Uterus (tissue), 3 donors: ENCODE measurements at regions not wholly inside any gene's neighbourhood (a gene's known extent, or its start where the extent isn't known, plus 50 kb on each side); places are given as distances from the start of the nearest gene placed in this dataset.
"Not testable (repeated sequence)": the region's sequence is repeated elsewhere in the genome, so short reads cannot be mapped to it uniquely, and the experiment has no call there.

ENCODE experiments used
- DNase-seq, 2 donors: peaks; one replicate each; pipeline ENCODE4 v3.0.0-alpha.2; 2019 to 2020
- H3K27ac ChIP-seq, 2 donors: fragments of 200-600 bp; sonication (generic); 1 replicate in 1 of 2; 2 replicates in 1 of 2; pipeline ENCODE4 v1.5.1; 2016 to 2018
- H3K27me3 ChIP-seq, 2 donors: fragments of 200-600 bp; sonication (generic); one replicate each; pipeline ENCODE4 v1.5.1; 2018 to 2019; ENCODE audit warnings: control low read depth in 1 of 2
- H3K36me3 ChIP-seq, 2 donors: fragments of 200-600 bp; sonication (generic); one replicate each; pipeline ENCODE4 v1.5.1; 2019; ENCODE audit warnings: control low read depth in 1 of 2
- H3K4me1 ChIP-seq, 2 donors: fragments of 200-600 bp; sonication (generic); one replicate each; pipeline ENCODE4 v1.5.1; 2018 to 2019; ENCODE audit warnings: control low read depth in 1 of 2
- H3K4me3 ChIP-seq, 2 donors: fragments of 200-600 bp; sonication (generic); 1 replicate in 1 of 2; 2 replicates in 1 of 2; pipeline ENCODE4 v1.5.1; 2018 to 2019; ENCODE audit warnings: mild to moderate bottlenecking in 1 of 2
- H3K9me3 ChIP-seq, 2 donors: fragments of 200-600 bp; sonication (generic); one replicate each; pipeline ENCODE4 v1.5.1; 2019; ENCODE audit warnings: control low read depth in 1 of 2
- POLR2A ChIP-seq, 2 donors: fragments of 450-650 bp; IDR thresholded peaks; one replicate each; pipeline ENCODE4 v1.6.1; 2016; ENCODE audit warnings: antibody characterized with exemption in 2 of 2, mild to moderate bottlenecking in 1 of 2, moderate library complexity in 1 of 2
- intact Hi-C: fragments of 100-400 bp; cut with DNase I; formaldehyde crosslinking; loops from one replicate; pipeline ENCODE4 v1.15.1; 2023; ENCODE audit warnings: low total_unique reads
- TF ChIP-seq, protein P1 (sequence below), 4 experiments: fragments of 200-600 bp in 2 of 4; fragments of 450-650 bp in 2 of 4; sonication (generic) in 2 of 4; IDR thresholded peaks; one replicate each; pipeline ENCODE4 v1.5.1; 2016 to 2019; ENCODE audit warnings: antibody characterized with exemption in 4 of 4, mild to moderate bottlenecking in 2 of 4, moderate library complexity in 1 of 4
- donor health status: DM: yes; HTN: yes; CAD: no.

DNA sequence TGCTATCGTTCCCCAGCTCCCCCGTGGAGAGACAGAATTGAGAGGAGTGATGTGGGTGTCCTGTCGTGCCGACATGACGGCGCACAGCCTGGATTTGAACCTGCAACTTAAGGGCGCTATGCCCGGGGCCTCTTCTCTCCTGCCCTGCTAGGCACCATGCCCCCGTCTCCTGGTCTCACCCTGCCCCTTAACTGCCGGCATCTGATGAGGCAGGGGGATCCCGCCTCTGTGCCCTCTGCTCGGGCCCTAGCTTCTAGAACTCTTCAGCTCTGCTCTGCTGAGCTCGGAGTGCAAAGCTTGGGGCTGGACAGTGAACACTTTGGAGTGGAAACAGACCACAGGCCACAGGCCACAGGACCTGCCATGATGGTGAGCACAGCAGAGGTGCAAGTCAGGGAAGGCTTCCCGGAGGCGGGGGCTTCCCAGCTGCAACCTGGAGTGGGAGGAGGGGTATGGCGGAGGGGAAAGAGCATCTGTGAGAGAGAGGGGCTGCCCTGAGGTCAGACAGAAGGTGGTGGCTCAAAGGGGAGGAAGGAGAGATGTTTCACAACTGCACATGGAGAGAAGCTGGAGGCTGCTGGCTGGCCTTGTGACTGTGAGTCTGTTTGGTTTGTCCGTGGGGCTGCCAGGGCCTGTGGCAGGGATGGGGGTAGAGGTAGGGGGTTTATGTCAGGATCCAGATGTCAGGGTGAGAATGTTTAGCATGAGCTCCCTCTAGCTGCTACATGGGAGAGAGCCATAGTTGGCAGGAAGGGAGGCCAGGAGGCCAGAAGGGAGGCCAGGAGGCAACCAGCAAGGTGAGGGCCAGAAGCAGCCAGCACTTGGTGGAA is 107.8 kb downstream of the CRLF3 start:
- no peaks in the 10 kb centered on the region for H3K36me3 ChIP-seq
- TF ChIP-seq POLR2A (IDR thresholded peaks at IDR 0.05) = no peak
- TF ChIP-seq, protein P1, sequence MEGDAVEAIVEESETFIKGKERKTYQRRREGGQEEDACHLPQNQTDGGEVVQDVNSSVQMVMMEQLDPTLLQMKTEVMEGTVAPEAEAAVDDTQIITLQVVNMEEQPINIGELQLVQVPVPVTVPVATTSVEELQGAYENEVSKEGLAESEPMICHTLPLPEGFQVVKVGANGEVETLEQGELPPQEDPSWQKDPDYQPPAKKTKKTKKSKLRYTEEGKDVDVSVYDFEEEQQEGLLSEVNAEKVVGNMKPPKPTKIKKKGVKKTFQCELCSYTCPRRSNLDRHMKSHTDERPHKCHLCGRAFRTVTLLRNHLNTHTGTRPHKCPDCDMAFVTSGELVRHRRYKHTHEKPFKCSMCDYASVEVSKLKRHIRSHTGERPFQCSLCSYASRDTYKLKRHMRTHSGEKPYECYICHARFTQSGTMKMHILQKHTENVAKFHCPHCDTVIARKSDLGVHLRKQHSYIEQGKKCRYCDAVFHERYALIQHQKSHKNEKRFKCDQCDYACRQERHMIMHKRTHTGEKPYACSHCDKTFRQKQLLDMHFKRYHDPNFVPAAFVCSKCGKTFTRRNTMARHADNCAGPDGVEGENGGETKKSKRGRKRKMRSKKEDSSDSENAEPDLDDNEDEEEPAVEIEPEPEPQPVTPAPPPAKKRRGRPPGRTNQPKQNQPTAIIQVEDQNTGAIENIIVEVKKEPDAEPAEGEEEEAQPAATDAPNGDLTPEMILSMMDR (IDR thresholded peaks at IDR 0.05) = no peak
- no peak overlapping the region for H3K27ac ChIP-seq
- no peaks in the 10 kb centered on the region for H3K27me3 ChIP-seq
- intact Hi-C loops = no loop called here
- DNase-seq = no peak
- no peaks in the 10 kb centered on the region for H3K4me1 ChIP-seq
- H3K4me3 ChIP-seq = no peak overlapping the region
- H3K9me3 ChIP-seq = no peaks in the 10 kb centered on the region

- H3K27ac ChIP-seq, H3K4me3 ChIP-seq, H3K4me1 ChIP-seq, intact Hi-C loops, H3K9me3 ChIP-seq, DNase-seq, H3K27me3 ChIP-seq, H3K36me3 ChIP-seq: not testable (repeated sequence)
- TF ChIP-seq, protein P1 (IDR thresholded peaks at IDR 0.05) = peak in 3 of 4 experiments; percentile 23 to 30 (median 27)
Measured at GRCh38 chr17:30714825-30715622, 109.5 kb downstream of the CRLF3 start.

- H3K27me3 ChIP-seq, H3K27ac ChIP-seq, H3K9me3 ChIP-seq, H3K4me1 ChIP-seq, intact Hi-C loops, H3K4me3 ChIP-seq, DNase-seq, H3K36me3 ChIP-seq: not testable (repeated sequence)
Measured at GRCh38 chr17:30713805-30714204, 110.7 kb downstream of the CRLF3 start.

GRCh38 chr17:30712859-30713258 is 111.6 kb downstream of the CRLF3 start:
- H3K27me3 ChIP-seq, H3K9me3 ChIP-seq, H3K4me3 ChIP-seq, H3K27ac ChIP-seq, H3K4me1 ChIP-seq, H3K36me3 ChIP-seq, intact Hi-C loops, DNase-seq: not testable (repeated sequence)

DNA sequence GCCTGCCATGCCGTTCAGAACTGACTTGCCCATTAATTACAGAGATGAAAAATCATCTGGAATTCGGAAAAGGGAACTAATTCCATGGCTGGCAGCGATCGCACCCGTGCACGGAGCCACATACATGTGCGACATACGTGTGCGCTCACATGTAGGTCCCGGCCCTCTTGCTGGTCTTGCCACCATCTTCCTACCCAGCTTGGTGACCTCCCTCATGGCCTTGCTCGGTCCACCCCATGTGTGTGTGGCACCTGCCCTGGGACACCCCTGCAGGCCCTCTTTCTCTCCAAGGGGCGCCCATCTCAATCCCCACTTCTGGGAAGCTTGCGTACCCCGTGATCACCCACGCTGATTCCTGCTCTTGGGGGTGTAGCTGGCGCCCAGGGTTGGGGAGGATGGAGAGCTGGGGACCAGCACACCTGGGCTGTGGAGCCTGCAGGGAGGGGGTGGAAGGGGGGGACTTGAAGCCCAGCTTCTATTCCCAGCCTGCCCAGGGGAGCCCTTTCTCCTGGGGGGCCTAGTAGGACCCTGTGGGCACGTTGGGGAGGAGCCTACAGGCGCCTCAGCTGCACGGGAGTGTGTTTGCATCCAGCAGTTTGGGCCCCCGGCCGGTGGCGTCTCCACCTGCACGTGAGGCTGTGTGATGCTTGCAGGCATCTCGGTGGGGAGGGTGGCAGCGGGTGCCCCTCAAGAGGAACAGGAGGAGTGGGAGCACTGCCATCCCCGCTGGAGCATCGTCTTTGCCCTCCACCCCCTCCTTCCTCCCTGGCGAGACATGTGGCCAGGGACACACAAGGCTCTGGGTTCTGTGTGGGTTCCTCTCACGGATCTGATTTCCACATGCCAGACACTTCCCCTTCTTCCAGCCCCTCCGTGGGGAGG is 112.6 kb downstream of the CRLF3 start:
- H3K36me3 ChIP-seq, H3K27me3 ChIP-seq, H3K9me3 ChIP-seq, DNase-seq, H3K4me3 ChIP-seq, H3K4me1 ChIP-seq, intact Hi-C loops, H3K27ac ChIP-seq: not testable (repeated sequence)

DNA sequence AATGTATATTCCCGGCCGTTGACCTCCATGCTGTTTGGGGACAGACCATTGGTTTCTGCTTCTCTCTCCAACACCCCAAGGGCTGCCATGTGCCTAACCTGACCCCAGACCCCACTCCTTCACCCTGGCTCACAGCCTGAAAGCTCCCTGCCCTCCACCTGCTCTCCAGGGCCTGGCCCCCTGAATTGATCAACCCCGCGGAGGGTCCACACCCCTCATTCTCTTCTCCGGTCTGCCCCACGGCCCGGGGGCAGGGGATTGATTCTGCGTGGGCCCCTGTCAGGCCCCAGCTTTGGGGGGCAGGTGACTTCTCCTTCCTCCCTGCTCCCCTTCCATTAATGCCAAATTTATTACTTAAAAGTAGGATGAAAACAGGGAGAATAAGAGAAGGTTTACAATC is 113.3 kb downstream of the CRLF3 start:
- H3K9me3 ChIP-seq, H3K27ac ChIP-seq, H3K4me1 ChIP-seq, H3K27me3 ChIP-seq, DNase-seq, intact Hi-C loops, H3K36me3 ChIP-seq, H3K4me3 ChIP-seq: not testable (repeated sequence)

DNA sequence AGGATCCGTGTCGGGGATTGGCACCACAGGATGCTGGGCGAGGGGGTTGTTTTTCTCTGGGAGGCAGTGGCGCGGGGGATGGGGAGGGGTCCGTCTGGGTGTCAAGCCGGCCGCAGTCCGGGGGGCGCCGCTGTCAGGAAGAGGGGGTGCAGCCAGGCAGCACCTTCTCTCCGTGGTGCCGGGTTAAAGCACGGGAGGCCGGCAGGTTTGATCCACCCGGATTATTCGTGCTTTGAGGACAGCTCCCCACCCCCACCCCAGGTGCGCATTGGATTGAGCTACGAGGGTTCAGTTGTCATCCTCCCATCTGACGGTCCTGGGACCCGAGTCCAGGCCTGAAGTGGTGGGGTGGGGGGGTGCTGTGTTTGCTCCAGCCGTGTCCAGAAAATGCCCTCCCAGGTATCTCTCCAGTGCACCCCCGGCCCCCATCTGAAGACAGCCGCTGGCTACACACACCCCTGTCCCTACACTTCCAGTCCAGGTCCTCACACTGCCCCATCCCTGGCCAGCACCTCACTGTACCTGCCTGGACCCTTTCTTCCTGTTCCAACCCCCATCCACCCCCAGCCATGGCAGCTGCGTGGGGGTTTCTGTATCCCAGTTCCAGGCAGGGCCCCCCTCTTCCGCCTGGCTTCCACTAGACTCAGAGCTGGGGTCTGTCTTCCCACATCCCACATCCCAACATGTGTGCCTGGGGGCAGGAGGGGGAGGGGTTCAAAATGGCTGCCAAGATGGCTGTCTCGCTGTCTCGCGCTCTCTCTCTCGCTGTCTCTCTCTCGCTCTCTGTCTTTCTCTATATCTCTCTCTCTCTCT is 114.0 kb downstream of the CRLF3 start:
- DNase-seq, H3K9me3 ChIP-seq, intact Hi-C loops, H3K36me3 ChIP-seq, H3K27me3 ChIP-seq, H3K4me1 ChIP-seq: not testable (repeated sequence)
- peak overlapping the region; percentile 63 to 93 for H3K4me3 ChIP-seq
- peak overlapping the region in 1 of 2 donors; percentile 75 for H3K27ac ChIP-seq

DNA sequence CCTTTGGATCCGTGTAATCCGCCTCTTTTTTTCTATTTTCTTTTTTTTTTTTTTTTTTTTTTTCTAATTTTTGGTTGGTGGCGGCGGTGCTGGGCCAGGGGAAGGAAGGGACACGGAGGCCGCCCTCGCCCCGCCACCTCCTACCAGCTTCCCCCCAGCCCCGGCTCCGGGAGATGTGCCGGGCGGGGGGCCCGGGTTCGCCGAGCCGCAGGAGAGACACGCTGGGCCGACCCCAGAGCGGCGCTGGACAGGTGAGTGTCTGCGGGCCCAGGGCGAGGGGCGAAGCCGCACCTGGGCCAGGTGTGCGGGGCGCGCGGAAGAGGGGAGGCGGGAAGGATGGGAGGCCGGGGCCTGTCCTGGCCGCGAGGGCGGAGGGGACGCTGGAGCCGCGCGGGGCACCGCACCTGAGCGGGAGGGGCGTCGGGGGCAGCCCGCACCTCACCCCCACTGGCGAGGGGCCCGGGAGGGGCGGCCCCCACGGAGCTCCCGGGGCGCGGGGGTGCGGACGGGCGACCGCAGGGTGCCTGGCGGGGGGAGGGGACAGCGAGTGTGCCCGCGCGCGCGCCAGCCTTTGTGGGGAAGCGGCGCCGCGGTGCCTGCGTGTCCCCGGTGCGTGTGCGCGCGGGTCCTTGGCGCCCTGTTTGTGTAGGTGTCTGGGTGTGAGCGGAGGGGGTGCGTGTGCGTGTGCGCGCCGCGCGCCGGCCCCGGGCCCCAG is 114.8 kb downstream of the CRLF3 start:
- Histone ChIP-seq H3K4me3 (peak overlapping the region; percentile 63 to 93), H3K27ac (peak overlapping the region; percentile 75 to 76)
- H3K9me3 ChIP-seq, intact Hi-C loops, H3K36me3 ChIP-seq, H3K4me1 ChIP-seq, H3K27me3 ChIP-seq: not testable (repeated sequence)
- peak in 1 of 2 donors; percentile 25 for DNase-seq

DNA sequence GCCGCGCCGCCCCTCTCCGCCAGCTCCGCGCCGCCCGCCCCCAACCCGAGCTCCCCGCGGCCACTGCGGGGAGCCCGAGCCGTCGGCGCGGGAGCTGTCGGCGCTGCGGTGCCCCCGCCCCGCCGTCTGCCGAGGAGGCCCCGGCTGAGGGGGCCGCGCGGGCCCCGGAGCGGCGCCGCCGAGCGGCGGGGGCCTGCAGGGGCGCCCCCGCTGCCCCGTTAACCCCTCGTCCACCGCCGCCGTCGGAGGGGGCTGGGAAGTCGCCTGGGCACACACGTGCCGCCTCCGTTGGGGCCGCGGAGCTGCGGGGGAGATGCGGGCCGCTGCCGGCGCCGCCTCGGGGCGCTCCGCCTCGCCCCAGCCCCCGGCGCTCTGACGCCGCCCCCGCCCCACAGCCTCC is 115.4 kb downstream of the CRLF3 start:
- H3K9me3 ChIP-seq, H3K36me3 ChIP-seq, H3K27me3 ChIP-seq, intact Hi-C loops, H3K4me1 ChIP-seq: not testable (repeated sequence)
- H3K27ac ChIP-seq = peak overlapping the region; percentile 75 to 76
- peak overlapping the region; percentile 63 to 93 for H3K4me3 ChIP-seq
- DNase-seq = peak in 1 of 2 donors; percentile 48
